NCI-H187 treated with DMSO at 0.1 percent for 48 hours (cell line): ENCODE measurements at regions not wholly inside any gene's neighbourhood (a gene's known extent, or its start where the extent isn't known, plus 50 kb on each side); places are given as distances from the start of the nearest gene placed in this dataset.

Source experiments
- DNase-seq: peaks from one replicate; lab custom pipeline; 2025; lab: John Stamatoyannopoulos, UW

- DNase-seq: no peak
These were observed 430.5 kb upstream of the ETAA1 start for GRCh38 chr2:66966631-66967030.

DNA sequence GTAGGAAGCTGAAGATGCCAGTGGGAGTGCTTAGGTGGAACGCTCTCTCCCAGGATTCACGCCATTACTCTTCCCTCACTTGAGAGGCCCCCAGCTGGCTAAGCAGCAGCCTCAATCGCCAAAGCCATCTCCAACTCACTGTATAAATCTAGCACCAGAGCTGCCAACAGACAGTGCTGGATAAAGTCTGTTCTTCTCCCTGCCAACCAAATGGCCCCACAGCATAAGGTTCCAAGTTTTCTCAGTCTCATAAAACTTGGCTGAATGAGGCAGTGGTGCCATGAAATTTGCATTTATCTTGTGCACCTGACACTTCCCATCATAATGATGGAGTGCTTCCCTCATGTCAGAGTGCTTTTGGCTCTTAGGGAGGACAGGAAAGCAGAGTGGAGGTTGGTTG is 428.2 kb upstream of the ETAA1 start:
- no peak for DNase-seq

- no peak for DNase-seq
These were observed 416.1 kb upstream of the ETAA1 start for GRCh38 chr2:66981074-66981473.

DNA sequence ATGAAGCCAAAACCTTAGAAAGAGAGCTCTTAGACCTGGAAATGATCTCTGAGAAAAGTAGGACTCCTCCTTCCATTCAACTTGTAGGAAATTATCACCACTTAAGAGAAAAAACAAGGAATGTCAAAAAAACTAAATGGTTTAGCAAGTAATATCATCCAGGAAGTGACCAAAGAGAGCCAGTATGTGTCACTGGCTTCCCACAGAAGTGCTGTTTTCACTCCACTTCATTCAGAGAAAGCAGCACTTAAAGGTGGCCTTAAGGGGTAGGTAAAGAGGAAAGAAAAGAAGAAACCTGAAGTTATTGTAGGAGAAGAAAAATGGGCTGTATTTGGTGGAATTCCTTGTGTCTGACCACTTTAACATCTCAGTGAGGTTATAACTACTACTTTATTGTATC is 414.4 kb upstream of the ETAA1 start:
- no peak for DNase-seq

DNA sequence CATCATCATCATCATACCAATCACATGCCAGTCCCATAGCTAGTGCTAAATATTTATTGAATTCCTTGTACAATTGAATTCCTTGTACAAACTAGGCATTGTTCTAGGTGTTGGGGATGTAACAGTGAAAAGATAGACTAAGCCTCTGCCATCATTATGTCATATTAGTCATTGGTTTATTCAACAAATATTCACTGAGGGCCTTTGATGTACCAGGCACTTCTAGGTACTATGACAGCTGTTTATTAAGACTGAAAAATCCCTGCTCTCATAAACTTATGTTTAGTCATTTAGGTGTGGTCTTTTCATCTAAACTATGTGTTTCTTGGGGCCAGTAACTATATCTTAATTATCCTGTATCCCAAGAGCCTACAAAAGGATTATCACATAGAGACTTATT is 412.3 kb upstream of the ETAA1 start:
- no peak for DNase-seq

GRCh38 chr2:66985906-66986305 is 411.2 kb upstream of the ETAA1 start:
- no peak for DNase-seq

DNA sequence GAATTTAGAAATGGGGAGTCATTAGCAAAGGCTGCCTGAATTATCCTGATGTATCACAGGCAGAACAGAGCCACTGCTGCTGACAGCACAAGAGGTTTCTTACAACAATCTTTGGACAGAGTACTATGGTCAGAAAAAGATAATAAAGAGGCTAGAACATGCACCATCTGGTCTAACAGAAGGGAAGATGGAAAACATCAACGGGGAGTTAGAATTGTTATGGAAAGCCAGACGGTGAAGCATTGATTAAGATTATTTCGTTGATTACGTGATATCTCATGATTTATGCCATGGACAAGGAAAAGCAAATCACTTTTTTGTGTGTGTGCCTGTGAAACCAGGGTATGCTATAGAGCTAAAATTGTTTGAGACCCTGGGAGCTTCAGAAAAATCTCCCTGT is 409.4 kb upstream of the ETAA1 start:
- DNase-seq: no peak

DNA sequence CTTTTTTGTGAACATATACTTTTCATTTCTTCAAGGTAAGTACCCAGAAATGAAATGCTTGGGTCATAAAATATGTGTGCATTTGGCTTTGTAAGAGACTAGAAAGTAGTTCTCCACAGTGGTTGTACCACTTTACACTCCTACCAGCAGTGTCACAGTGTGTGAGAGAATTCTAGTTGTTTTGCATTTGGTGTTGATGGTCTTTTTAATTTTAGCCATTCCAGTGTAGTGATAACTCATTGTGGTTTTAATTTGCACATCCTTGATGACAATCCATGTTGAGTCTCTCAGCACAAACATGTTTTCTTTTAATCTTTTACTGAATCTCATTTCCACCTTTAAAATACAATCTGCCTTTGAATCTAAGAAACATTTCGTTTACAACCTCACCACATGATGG is 402.5 kb upstream of the ETAA1 start:
- no peak for DNase-seq

GRCh38 chr2:66995636-66996035 is 401.5 kb upstream of the ETAA1 start:
- DNase-seq: no peak

GRCh38 chr2:67002618-67003371 is 394.3 kb upstream of the ETAA1 start:
- no peak for DNase-seq

GRCh38 chr2:67006373-67006960 is 390.7 kb upstream of the ETAA1 start:
- DNase-seq: no peak

DNA sequence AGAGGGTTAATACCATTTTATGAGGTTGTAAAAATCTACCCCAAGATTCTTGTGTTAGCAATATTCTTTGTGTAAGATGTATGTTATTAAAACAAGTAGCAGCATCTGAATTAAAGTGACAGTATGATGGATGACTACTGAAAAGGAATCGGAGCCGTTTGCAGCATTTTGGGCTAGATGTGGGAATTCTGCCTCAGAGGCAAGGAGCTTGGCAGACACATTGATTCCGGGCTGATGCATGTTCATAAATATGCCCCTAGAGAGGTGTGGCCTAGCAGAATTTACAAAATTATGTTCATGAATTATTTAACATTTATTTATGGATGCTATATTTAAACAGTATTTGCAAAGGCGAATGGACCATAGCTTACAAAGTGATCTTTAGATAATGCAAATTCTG is 389.0 kb upstream of the ETAA1 start:
- no peak for DNase-seq

- no peak for DNase-seq
These were observed 385.0 kb upstream of the ETAA1 start for GRCh38 chr2:67012165-67012564.

- no peak for DNase-seq
These were observed 383.3 kb upstream of the ETAA1 start for GRCh38 chr2:67013821-67014220.

DNA sequence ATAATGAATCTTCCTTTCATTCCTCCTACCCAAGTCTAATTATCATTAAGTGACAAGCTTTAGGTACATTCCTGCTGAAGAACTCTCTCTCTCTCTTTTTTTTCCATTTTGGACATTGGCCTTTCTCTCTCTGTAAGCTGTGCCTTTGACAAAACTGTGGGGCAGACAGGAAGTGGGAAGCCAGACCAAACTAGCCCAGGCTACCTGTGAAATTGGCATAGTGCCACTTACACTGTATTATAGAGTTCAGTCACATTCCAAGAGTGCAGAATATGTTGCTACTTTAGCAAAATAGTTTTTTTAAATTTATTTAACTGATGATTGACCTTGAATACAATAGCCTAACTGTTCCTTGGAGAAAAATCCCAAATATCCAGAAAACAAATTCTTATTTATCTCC is 381.5 kb upstream of the ETAA1 start:
- no peak for DNase-seq

- no peak for DNase-seq
These were observed 378.8 kb upstream of the ETAA1 start for GRCh38 chr2:67018301-67018700.

DNA sequence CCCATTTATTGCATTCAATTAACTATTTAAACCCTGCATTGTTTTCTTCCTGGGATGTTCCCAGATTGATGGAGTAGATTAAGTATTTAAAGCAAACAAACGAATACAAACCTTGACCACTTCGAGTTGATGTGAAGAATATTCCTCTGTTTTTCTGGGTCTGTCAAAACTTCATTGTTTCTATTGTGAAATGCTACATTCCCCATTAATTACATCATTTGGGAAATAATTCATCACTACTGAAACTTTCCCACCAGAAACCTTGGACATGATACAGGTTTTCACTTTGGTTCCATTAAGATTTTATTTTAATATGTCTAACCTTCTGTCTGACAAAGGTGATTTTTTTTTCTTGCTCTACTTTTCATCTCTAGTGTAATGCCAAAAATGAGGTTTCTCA is 365.1 kb upstream of the ETAA1 start:
- no peak for DNase-seq

DNA sequence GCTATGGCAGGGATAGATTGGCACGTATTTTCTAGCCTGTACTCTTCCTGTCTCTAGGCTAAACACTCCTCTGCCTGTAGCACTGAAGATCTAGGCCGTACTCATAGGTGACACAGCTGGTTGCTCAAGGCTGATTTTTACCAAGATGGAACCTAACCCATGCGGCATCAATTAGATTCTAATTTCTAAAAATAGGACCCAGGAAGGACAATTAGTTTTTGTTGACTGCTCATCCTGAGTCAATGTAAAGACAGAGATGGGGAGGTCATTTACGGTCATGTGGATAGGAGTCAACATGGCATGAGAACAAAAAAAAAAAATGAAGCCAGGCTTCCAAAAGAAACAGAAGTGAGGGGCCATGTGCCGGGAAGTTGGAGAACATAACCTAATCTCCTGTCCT is 360.7 kb upstream of the ETAA1 start:
- no peak for DNase-seq

DNA sequence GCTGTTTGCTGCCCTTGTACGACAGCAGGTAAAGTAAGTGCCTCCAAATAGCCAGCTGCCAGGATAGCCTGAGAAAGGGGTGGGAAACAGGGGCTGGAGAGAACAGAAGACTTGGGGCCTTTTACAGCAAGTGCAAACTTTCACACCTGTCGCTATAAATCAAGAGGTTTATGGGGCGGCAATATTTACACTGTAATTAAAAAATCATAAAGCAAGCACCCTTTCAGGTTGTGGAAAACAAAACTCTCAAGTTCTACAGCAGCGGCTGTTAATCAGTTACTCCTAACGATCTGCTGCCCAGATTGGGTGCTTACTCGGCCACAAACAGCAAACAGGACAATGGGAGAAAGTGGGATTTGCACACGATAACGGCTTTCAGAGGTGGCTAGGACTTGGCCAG is 359.5 kb upstream of the ETAA1 start:
- DNase-seq: peak; percentile 22

GRCh38 chr2:67038195-67038594 is 358.9 kb upstream of the ETAA1 start:
- DNase-seq: no peak

GRCh38 chr2:67039058-67039457 is 358.1 kb upstream of the ETAA1 start:
- no peak for DNase-seq

GRCh38 chr2:67039517-67040103 is 357.5 kb upstream of the ETAA1 start:
- no peak for DNase-seq

DNA sequence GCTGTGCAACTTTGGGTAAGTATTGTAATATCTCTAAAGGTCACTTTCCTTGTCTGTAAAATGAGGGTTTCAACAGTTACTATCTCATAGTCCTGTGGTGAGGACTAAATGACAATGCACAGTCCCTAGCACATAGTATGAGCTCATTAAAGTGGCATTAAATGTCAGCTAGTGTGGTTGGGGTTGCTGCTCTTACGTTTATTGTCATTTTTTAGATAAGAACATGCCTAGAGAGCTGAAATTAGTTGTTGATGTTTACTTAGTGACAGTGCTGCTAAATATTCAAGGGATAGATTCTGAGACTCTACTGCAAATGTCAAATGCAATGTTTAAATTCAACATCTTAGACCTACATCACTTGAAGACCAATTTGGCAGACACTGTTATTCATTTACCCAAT is 356.1 kb upstream of the ETAA1 start:
- DNase-seq: no peak
